ENCODE measurements at regions not wholly inside any gene's neighbourhood (a gene's known extent, or its start where the extent isn't known, plus 50 kb on each side); places are given as distances from the start of the nearest gene placed in this dataset.
"Not testable (repeated sequence)": the region's sequence is repeated elsewhere in the genome, so short reads cannot be mapped to it uniquely, and the experiment has no call there.

DNA sequence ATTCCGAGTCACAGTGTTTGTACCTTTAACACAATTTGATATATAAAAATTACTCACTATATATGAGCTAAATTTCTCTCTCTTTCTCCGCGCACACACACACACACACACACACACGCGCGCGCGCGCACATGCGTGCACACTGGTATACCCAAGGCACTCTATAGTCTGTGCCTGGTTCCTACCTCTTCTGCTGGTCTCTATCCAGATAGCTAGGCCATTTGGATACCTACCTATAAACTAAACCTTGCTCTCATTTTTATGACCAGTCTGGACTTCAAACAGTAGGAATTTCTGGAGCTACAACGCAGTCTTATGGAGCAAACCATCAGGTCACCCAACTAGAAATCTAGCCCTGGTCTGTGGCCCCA lies 97.1 kb upstream of the MAGI3 start:
- intact Hi-C loops (cut with micrococcal nuclease), result no loop called here
- POLR2A ChIA-PET, result no interaction called here
- Mint-ChIP-seq H3K4me3 (no peak overlapping the region), H3K27me3 (peaks cover 14% of the 10 kb centered on the region), H3K27ac (no peak overlapping the region), H3K36me3 (no peaks in the 10 kb centered on the region), H3K9me3 (no peaks in the 10 kb centered on the region), H3K4me1 (ENCODE audit: low read depth) (no peaks in the 10 kb centered on the region)
- CTCF ChIA-PET, result no interaction called here
- no peak for DNase-seq

GRCh38 chr1:113297749-113298148 lies 92.6 kb upstream of the MAGI3 start:
- H3K27me3 Mint-ChIP-seq, result peaks cover 5% of the 10 kb centered on the region
- no peak for DNase-seq
- H3K27ac Mint-ChIP-seq, result no peak overlapping the region
- ChIA-PET CTCF (no interaction called here), POLR2A (no interaction called here)
- H3K4me1 Mint-ChIP-seq (ENCODE audit: low read depth), result no peaks in the 10 kb centered on the region
- H3K4me3 Mint-ChIP-seq, result no peak overlapping the region
- no peaks in the 10 kb centered on the region for H3K9me3 Mint-ChIP-seq
- intact Hi-C loops (cut with micrococcal nuclease), result no loop called here
- no peaks in the 10 kb centered on the region for H3K36me3 Mint-ChIP-seq

- H3K4me1 Mint-ChIP-seq (ENCODE audit: low read depth), result no peaks in the 10 kb centered on the region
- no peak overlapping the region for H3K4me3 Mint-ChIP-seq
- no peaks in the 10 kb centered on the region for H3K9me3 Mint-ChIP-seq
- H3K36me3 Mint-ChIP-seq, result no peaks in the 10 kb centered on the region
- H3K27me3 Mint-ChIP-seq, result no peaks in the 10 kb centered on the region
- POLR2A ChIA-PET, result no interaction called here
- CTCF ChIA-PET, result no interaction called here
- no peak for DNase-seq
- H3K27ac Mint-ChIP-seq, result no peak overlapping the region
- intact Hi-C loops (cut with micrococcal nuclease), result no loop called here
Observed at GRCh38 chr1:113298941-113299340, 91.4 kb upstream of the MAGI3 start.

GRCh38 chr1:113302636-113303035 lies 87.7 kb upstream of the MAGI3 start:
- POLR2A ChIA-PET, result no interaction called here
- H3K4me3 Mint-ChIP-seq, result no peak overlapping the region
- intact Hi-C loops (cut with micrococcal nuclease), result no loop called here
- H3K27me3 Mint-ChIP-seq, result peaks cover 1% of the 10 kb centered on the region
- H3K4me1 Mint-ChIP-seq (ENCODE audit: low read depth), result no peaks in the 10 kb centered on the region
- CTCF ChIA-PET, result interaction anchor here (1.2 kb wide), 1 partner anchor 150 kb away, joined by 3 read pairs; no protein-coding TSS in a partner anchor
- no peak overlapping the region for H3K27ac Mint-ChIP-seq
- no peaks in the 10 kb centered on the region for H3K9me3 Mint-ChIP-seq
- no peaks in the 10 kb centered on the region for H3K36me3 Mint-ChIP-seq
- DNase-seq, result no peak

DNA sequence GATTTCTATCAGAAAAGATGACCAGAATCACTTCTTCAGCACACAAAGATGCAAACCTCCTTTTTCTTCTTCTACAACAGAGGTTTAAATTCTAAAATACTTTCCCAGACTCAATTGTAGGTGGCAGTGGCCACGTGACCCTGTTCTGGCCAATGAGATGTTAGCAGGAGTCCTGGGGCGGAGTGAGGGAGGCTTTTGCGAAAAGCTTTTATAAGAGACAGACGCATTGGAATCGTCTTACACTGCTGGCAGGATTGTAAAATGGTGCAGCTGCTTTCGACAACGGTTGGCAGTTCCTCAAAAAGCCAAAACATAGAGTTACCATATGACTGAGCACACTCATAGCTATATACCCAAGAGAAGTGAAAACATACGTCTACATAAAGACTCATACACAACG lies 87.0 kb upstream of the MAGI3 start:
- ChIA-PET CTCF (interaction anchor here (1.2 kb wide), 1 partner anchor 150 kb away, joined by 3 read pairs; no protein-coding TSS in a partner anchor), POLR2A (no interaction called here)
- no peaks in the 10 kb centered on the region for H3K9me3 Mint-ChIP-seq
- H3K4me3 Mint-ChIP-seq, result no peak overlapping the region
- peaks cover 4% of the 10 kb centered on the region for H3K4me1 Mint-ChIP-seq (ENCODE audit: low read depth)
- no peaks in the 10 kb centered on the region for H3K36me3 Mint-ChIP-seq
- H3K27me3 Mint-ChIP-seq, result peaks cover 1% of the 10 kb centered on the region
- H3K27ac Mint-ChIP-seq, result no peak overlapping the region
- DNase-seq, result no peak
- intact Hi-C loops (cut with micrococcal nuclease), result no loop called here

DNA sequence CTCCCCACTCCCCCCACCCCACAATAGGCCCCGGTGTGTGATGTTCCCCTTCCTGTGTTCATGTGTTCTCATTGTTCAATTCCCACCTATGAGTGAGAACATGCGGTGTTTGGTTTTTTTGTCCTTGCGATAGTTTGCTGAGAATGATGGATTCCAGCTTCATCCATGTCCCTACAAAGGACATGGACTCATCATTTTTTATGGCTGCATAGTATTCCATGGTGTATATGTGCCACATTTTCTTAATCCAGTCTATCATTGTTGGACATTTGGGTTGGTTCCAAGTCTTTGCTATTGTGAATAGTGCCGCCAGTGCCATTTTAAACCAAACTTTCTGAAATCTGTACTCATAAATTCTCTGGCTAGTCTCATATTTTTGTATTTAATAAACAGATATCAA lies 85.3 kb upstream of the MAGI3 start:
- H3K4me3 Mint-ChIP-seq; H3K36me3 Mint-ChIP-seq; H3K27me3 Mint-ChIP-seq; CTCF ChIA-PET; H3K4me1 Mint-ChIP-seq (ENCODE audit: low read depth); H3K9me3 Mint-ChIP-seq; POLR2A ChIA-PET; DNase-seq; intact Hi-C loops (cut with micrococcal nuclease); H3K27ac Mint-ChIP-seq: not testable (repeated sequence)

GRCh38 chr1:113307771-113308445 lies 82.4 kb upstream of the MAGI3 start:
- POLR2A ChIA-PET, result no interaction called here
- CTCF ChIA-PET, result no interaction called here

GRCh38 chr1:113312651-113313050 lies 77.7 kb upstream of the MAGI3 start:
- H3K36me3 Mint-ChIP-seq; H3K27me3 Mint-ChIP-seq; intact Hi-C loops (cut with micrococcal nuclease); DNase-seq; POLR2A ChIA-PET; H3K4me1 Mint-ChIP-seq (ENCODE audit: low read depth); CTCF ChIA-PET; H3K4me3 Mint-ChIP-seq; H3K27ac Mint-ChIP-seq: not testable (repeated sequence)
- peaks cover 12% of the 10 kb centered on the region for H3K9me3 Mint-ChIP-seq

More at GRCh38 chr1:113307771-113308445, 82.4 kb upstream of the MAGI3 start:
- no peak for DNase-seq
- Mint-ChIP-seq H3K9me3 (peaks cover 10% of the 10 kb centered on the region), H3K36me3 (no peaks in the 10 kb centered on the region), H3K4me1 (ENCODE audit: low read depth) (peaks cover 6% of the 10 kb centered on the region), H3K4me3 (no peak overlapping the region), H3K27me3 (peaks cover 2% of the 10 kb centered on the region), H3K27ac (no peak overlapping the region)
- intact Hi-C loops (cut with micrococcal nuclease), result no loop called here

DNA sequence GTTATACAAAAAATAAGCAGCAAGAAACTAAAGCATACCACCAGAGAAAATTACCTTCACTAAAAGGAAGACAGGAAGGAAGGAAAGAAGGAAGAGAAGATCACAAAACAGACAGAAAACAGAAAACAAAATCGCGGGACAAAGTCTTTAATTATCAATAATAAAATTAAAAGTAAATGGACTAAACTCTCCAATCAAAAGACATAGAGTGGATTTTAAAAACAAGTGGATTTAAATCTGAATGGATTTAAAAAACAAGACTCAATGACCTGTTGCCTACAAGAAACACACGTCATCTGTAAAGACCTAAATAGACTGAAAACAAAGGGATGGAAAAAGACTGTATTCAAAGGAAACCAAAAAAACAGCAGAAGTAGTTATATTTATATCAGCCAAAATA lies 75.7 kb upstream of the MAGI3 start:
- H3K36me3 Mint-ChIP-seq, result no peaks in the 10 kb centered on the region
- no peaks in the 10 kb centered on the region for H3K4me1 Mint-ChIP-seq (ENCODE audit: low read depth)
- no peak for DNase-seq
- H3K4me3 Mint-ChIP-seq, result no peak overlapping the region
- intact Hi-C loops (cut with micrococcal nuclease), result no loop called here
- H3K27me3 Mint-ChIP-seq, result no peaks in the 10 kb centered on the region
- peaks cover 12% of the 10 kb centered on the region for H3K9me3 Mint-ChIP-seq
- POLR2A ChIA-PET, result no interaction called here
- CTCF ChIA-PET, result no interaction called here
- H3K27ac Mint-ChIP-seq, result no peak overlapping the region

DNA sequence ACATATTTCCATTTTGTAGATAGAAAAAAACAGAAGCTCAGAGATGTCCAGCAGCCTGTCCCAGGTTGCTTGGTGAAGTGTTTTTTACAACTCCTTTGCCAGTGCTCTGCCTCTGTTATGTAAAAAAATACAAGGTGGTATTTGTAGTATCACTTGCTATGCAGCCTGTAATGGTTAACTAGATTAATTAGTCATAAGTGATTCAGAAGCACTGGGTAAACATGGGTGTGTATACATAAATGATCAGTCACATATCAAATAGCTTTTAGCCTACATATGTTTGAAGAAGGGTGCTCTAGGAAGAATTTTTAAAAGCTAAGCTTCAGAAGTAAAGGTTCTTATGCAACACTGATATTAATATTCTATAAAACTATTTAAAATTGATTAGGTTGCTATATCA lies 70.0 kb upstream of the MAGI3 start:
- Mint-ChIP-seq H3K36me3 (no peaks in the 10 kb centered on the region), H3K27ac (no peak overlapping the region), H3K4me1 (ENCODE audit: low read depth) (no peaks in the 10 kb centered on the region), H3K27me3 (no peaks in the 10 kb centered on the region), H3K4me3 (no peak overlapping the region), H3K9me3 (no peaks in the 10 kb centered on the region)
- no peak for DNase-seq
- CTCF ChIA-PET, result no interaction called here
- intact Hi-C loops (cut with micrococcal nuclease), result no loop called here
- POLR2A ChIA-PET, result no interaction called here

GRCh38 chr1:113320972-113321680 lies 69.2 kb upstream of the MAGI3 start:
- no peak for DNase-seq
- H3K9me3 Mint-ChIP-seq, result no peaks in the 10 kb centered on the region
- H3K27ac Mint-ChIP-seq, result no peak overlapping the region
- H3K4me1 Mint-ChIP-seq (ENCODE audit: low read depth), result no peaks in the 10 kb centered on the region
- H3K36me3 Mint-ChIP-seq, result no peaks in the 10 kb centered on the region
- H3K4me3 Mint-ChIP-seq, result no peak overlapping the region
- ChIA-PET POLR2A (no interaction called here), CTCF (no interaction called here)
- intact Hi-C loops (cut with micrococcal nuclease), result no loop called here
- no peaks in the 10 kb centered on the region for H3K27me3 Mint-ChIP-seq

DNA sequence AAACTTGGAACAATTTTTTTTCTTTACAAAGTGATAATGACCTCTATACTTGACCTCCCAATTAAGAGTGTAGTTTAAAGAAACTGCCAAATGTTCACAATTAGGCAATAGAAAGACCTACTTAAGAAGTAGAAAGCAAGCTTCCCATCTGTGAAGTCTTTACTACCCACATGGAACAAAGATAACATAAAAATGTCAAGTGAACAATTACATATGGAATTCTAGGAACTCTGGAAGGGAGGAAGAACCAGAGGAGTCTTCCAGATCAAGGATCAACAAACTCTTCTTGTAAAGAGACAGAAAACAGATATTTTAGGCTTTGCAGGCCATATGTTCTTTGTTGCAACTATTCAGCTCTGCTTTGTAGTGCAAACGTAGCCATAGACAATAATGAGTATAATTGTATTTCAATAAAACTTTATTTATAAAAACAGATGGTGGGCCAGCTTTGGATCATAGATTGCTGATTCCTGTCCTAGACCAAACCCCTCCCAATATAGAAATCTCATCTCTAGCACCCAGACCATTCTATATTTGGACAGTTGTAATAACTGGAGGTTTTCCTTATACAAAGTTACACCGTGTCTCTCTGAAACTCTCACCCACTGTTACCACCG lies 68.4 kb upstream of the MAGI3 start:
- no peak overlapping the region for H3K27ac Mint-ChIP-seq
- no peaks in the 10 kb centered on the region for H3K9me3 Mint-ChIP-seq
- intact Hi-C loops (cut with micrococcal nuclease), result no loop called here
- ChIA-PET POLR2A (no interaction called here), CTCF (no interaction called here)
- H3K4me3 Mint-ChIP-seq, result no peak overlapping the region
- no peak for DNase-seq
- H3K27me3 Mint-ChIP-seq, result no peaks in the 10 kb centered on the region
- H3K36me3 Mint-ChIP-seq, result no peaks in the 10 kb centered on the region
- H3K4me1 Mint-ChIP-seq (ENCODE audit: low read depth), result no peaks in the 10 kb centered on the region

- DNase-seq, result no peak
- Mint-ChIP-seq H3K9me3 (no peaks in the 10 kb centered on the region), H3K4me3 (no peak overlapping the region), H3K27ac (no peak overlapping the region), H3K27me3 (no peaks in the 10 kb centered on the region), H3K4me1 (ENCODE audit: low read depth) (no peaks in the 10 kb centered on the region), H3K36me3 (no peaks in the 10 kb centered on the region)
- intact Hi-C loops (cut with micrococcal nuclease), result no loop called here
- ChIA-PET CTCF (no interaction called here), POLR2A (no interaction called here)
Observed at GRCh38 chr1:113322439-113322838, 67.9 kb upstream of the MAGI3 start.
